HG03045 (cell line): ENCODE measurements at regions not wholly inside any gene's neighbourhood (a gene's known extent, or its start where the extent isn't known, plus 50 kb on each side); places are given as distances from the start of the nearest gene placed in this dataset.

ENCODE experiments used
- ATAC-seq: cut with Tn5 transposase; IDR thresholded peaks from one replicate; pipeline ENCODE4 v1.9.1; 2021; ENCODE audit warnings: mild to moderate bottlenecking, moderate library complexity; ENCODE audit not compliant: unreplicated experiment

- no peak for ATAC-seq
These were observed 664.4 kb upstream of the HS6ST1 start for GRCh38 chr2:128983094-128983493.

GRCh38 chr2:128984081-128984480, 665.4 kb upstream of the HS6ST1 start:
- ATAC-seq: no peak

GRCh38 chr2:128984855-128985254, 666.2 kb upstream of the HS6ST1 start:
- no peak for ATAC-seq

- ATAC-seq: no peak
These were observed 667.5 kb upstream of the HS6ST1 start for GRCh38 chr2:128986026-128986715.

GRCh38 chr2:128986867-128987268, 668.2 kb upstream of the HS6ST1 start:
- no peak for ATAC-seq

DNA sequence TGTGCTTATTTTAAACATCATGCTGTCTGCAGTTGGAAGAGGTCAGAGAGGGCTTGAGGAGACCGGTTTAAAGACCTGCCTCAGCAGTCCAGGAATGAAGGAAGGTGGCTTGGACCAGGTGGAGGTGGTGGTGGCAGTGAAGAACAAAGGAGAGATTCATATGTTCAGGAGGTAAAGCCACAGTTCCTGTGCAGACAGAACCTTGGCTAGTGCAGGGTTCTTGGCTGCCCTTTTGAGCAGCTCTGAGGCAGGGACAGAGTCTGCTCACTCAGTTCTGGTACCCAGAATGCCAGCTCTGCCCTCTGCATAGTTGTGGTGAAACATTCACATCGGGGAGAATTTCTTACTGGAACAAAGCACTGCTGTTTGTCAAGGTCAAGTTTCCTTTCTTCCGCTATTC, 669.7 kb upstream of the HS6ST1 start:
- ATAC-seq: no peak

GRCh38 chr2:128988967-128989366, 670.3 kb upstream of the HS6ST1 start:
- no peak for ATAC-seq

- ATAC-seq: no peak
These were observed 676.4 kb upstream of the HS6ST1 start for GRCh38 chr2:128995086-128995485.

DNA sequence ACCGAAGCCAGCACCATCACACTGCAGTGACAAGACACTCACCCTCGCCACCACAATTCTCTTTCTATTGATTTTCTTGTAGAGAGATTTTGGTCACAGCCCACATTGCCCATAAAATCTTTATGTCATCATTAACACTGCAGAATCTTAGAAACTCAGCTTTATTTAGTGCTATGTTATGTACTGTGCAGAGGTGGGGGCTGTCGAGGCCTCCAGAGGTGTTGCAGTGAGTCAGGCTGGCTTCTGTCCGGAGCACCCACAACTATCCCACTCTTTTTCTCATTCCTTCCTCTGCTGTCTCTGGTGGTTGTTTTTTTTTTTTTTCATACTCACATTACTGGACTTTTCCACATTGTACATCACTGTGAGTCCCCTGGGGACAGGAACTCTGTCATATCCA, 677.4 kb upstream of the HS6ST1 start:
- ATAC-seq: no peak

DNA sequence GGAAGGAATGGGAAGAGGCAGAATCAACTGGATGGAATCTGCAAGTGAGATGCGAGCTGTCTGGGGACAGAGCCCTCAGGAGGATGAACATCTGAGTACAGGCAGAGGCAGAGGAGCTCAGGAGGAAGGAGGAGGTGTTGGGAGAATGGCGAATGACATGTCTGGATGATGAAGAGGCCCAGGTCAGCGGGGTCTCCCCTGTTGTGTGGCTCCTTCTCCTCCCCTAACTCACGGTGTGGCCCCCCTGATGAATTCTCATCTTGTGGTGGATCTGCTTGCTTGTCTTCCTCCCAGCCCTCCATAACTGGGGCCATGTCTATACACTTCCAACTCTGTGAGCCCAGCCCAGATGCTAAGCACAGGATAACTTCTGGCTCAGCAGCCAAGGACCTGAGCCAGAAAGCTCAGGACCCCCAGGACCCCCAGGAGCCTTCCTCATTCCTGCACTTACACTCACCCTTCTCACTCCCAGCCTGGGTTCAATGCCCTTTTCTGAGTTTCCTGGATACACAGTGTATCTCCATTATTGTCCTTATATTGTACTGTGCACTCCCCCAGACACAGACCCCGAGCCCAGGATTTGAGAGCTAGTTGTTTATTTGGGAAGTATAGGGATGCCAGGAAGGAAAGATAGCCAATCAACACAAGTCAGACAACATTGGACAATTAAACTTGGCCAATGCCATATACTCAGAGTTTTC, 678.6 kb upstream of the HS6ST1 start:
- no peak for ATAC-seq

DNA sequence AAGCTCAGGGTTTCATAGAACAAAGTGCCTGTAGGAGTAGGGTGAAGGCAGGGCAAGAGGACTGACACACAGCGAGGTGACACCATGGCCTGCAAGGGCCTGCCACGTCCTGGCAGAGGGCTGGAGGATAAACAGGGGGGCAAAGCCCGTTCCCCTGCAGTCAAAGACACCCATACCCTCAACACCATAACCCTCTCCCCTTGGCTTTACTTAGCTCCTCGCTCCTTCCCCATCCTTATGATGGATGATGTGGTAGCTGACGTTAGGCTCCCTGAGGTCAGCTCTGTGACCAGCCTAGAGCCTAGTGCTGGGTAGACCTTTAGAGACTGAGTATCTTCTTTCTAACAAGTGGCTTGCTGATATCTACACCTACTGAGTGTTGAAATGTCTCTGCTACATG, 683.3 kb upstream of the HS6ST1 start:
- no peak for ATAC-seq

DNA sequence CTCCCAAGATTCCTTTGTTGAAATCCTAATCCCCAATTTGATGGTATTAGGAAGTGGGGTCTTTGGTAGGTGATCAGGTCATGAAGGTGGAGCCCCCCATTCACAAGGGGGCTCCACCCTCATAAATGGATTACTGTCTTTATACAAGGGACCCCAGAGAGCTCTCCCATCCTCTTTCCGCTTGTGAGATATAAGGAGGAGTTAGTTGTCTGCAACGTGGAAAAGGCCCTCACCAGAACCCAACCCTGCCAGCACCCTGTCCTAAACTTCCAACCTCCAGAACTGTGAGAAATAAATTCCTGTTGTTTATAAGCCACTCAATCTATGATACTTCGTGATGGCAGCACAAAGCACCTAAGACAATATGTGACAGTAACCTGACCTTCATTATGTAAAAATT, 684.1 kb upstream of the HS6ST1 start:
- no peak for ATAC-seq

DNA sequence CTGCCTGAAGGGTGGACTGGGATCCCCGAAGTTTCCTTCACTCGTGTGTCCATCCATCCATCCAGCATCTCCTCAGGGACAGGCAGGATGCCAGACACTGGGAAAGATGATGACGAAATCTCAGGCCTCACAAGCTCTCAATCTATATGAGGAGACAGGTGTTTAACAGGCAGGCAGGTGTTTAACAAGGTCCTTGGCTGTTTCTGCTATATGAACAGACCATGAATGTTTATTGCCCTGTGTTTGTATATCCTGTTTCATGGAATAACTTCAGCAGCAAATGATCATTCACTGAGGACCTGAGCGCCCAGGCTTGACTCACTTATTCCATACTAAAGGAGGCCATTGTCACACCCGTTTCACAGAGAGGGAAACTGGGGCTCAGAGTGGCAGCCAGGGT, 685.8 kb upstream of the HS6ST1 start:
- ATAC-seq: no peak

DNA sequence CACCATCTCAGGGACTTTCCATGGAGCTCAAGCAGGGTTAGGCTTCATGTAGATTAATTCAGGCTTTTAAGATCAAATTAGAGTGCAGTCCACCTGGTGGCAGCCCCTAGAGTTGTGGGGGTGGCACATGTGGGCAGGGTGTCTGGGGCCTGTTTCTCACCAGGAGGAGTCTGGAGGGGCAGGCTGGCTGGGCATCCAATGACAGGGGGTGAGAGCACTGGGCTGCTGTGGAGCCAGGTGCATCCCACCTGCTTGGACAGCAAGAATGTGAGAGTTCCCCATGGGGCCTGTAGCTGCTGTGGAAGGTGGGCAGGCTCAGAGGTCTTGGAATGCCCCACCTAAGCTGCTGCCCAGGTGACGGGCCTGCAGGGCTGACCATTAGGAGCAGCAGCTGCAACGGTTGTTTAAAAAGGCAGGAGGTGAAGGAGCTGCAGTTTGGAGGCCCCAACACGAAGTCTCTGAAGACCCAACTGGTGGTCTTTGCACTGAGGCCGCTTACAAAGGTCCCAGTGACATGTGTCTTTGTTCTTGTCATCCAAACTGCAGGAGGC, 686.3 kb upstream of the HS6ST1 start:
- ATAC-seq: no peak

DNA sequence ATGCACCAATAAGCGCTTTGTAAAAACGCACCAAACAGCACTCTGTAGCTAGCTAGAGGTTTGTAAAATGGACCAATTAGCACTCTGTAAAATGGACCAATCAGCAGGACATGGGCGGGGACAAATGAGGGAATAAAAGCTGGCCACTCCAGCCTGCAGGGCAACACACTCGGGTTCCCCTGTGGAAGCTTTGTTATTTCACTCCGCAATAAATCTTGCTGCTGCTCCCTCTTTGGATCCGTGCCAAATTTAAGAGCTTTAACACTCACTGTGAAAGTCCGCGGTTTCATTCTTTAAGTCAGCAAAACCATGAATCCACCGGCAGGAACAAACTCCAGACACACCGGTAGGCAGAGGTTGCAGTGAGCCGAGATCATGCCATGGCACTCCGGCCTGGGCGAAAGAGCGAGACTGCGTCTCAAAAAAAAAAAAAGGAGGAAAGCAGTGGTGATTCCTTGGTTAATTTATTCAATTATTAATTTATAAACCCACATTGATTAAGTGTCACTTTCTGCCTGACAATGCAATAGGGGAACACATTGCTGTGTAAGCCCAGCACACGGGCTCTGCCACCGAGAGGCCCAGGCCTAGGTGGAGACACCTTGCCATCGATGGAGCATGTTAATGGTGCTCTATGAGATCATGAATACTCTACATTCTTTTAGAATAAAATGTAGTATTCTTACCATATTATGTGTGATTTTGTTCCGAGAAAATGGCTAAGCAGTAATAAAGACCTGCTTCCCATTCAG, 687.6 kb upstream of the HS6ST1 start:
- no peak for ATAC-seq

GRCh38 chr2:129006901-129007300, 688.2 kb upstream of the HS6ST1 start:
- ATAC-seq: no peak

- no peak for ATAC-seq
These were observed 689.6 kb upstream of the HS6ST1 start for GRCh38 chr2:129008055-129008880.

- no peak for ATAC-seq
These were observed 690.4 kb upstream of the HS6ST1 start for GRCh38 chr2:129008881-129009554.

GRCh38 chr2:129009555-129010146, 691.0 kb upstream of the HS6ST1 start:
- ATAC-seq: no peak

DNA sequence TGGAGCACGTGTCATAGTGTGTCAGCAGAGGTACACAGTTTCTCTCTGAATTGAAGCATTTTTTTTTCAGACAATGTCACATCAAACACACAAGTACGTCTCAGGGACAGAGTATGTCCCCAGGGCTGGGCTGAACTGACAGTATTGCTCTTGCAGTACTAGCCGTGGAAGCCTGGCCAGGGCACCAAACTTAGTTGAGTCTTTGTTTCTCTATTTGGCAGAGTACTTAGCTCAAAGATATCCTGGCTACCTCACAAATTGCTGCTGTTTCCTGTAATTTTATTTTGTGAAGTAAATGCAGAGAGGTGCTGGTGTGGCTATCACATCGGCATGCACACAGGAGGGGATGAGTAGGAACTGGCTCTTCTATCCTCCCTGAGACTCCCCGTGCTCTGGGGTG, 691.6 kb upstream of the HS6ST1 start:
- no peak for ATAC-seq
